HG03558 (cell line): ENCODE measurements at regions not wholly inside any gene's neighbourhood (a gene's known extent, or its start where the extent isn't known, plus 50 kb on each side); places are given as distances from the start of the nearest gene placed in this dataset.
"Not testable (repeated sequence)": the region's sequence is repeated elsewhere in the genome, so short reads cannot be mapped to it uniquely, and the experiment has no call there.

Source experiments
- ATAC-seq: cut with Tn5 transposase; IDR thresholded peaks from one replicate; pipeline ENCODE4 v1.9.1; 2021; ENCODE audit warnings: moderate number of reproducible peaks; ENCODE audit not compliant: unreplicated experiment; ENCODE audit errors: extremely low read depth

DNA sequence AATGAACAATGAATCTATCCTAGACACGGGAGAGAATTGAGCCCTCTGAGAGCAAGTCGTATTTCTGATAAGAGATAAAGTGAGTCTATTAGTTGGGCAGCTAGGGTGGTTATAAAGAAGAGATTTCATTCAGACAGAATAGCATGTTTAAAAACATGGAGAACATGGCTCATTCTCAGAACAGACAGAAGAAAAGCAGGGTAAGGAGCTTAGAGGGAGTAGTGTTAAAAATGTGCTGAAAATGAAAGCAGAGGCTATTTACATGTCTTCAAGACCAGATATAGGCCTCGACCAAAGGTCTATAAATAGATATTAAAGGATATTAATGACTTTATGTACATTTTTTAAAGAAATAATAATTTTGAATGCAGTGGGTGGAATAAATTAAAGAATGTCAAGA is 149.5 kb downstream of the SLITRK1 start:
- ATAC-seq = no peak

DNA sequence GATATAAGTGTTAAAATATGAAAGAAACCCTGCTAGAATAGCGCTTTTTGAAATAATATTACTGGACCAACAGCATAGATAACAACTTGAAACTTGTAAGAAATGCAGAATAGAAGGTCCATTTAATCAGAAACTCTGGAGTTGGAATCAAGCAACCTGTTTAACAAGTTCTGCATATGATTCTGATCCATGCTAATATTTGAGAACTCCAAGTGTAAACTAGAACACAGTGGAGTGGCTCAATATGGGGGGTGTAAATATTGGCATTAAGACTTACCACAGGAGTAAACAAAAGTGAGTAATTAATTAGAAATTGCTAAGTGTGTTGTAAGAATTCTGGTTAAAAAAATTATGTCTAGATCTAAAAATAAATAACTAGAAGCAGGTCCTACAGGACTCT is 151.2 kb downstream of the SLITRK1 start:
- ATAC-seq = no peak

DNA sequence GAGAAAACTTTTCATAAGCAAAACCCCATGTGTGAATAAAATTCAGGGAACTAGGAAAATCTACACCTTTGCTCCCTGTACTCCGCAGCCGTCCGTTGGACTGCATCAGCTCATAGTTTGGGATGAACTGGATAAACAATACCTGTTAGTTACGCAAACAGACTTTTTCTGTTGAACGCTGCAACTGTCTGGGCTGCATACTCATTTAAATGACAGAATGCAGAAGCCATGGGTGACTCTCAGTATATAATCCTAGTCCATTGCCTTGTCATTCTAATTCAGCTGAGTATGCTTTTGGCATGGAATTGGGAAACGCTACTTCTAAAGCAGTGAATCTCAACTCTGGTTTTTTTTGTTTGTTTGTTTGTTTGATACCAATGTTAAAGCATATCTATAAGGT is 151.6 kb downstream of the SLITRK1 start:
- no peak for ATAC-seq

DNA sequence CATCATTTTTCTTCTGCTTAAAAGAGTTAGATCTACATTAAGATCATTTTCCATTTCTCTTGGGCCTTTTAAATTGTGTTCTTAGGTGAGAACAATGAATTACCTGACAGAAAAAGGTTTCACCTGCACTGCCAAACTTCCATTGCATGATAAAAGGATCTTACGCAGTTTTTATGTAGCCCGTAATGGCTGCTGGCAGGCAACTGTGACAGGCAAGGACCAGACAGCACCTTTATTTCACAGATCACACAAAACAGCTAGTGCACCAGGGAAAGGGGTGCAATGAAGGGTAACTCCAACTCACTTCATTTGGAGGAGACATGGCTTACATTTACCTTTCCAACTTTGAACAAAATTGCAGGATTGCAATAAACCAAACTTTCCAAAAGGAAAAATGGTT is 159.8 kb downstream of the SLITRK1 start:
- ATAC-seq = no peak

DNA sequence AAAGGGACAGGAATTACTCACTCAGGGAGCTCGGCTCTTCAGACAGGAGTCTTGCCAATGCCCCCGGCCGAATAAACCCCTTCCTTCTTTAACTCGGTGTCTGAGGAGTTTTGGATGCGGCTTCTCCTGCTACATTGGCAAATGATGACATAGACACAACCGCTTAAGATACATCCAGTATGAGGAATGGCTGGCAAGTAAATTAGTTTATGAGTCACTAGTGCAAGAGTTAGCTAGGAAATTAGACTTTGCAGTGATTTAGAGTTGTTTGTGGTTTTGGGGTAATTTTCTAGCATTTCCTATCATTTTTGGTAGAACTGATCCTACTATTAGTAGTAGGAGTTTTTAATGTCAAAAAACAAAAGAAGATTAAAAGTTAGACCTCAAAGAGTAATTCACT is 166.2 kb downstream of the SLITRK1 start:
- no peak for ATAC-seq

DNA sequence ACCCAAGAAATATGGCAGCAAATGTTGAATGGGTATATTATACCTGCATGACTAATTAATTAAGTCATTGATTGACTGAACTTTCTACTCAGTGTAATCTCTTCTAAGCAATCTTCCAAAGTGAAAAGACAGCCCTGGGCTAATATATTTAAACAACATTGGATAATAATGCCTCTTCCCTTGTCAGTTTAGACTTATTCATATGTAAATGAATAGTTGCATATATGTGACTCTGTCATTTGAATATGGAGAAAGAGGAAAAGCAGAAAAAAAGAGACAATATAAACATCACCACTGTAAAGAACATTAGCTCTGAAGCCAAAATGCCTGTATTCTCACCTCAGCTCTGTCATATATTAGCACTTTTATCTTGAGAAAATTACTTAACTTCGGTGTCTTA is 168.0 kb downstream of the SLITRK1 start:
- ATAC-seq = no peak

DNA sequence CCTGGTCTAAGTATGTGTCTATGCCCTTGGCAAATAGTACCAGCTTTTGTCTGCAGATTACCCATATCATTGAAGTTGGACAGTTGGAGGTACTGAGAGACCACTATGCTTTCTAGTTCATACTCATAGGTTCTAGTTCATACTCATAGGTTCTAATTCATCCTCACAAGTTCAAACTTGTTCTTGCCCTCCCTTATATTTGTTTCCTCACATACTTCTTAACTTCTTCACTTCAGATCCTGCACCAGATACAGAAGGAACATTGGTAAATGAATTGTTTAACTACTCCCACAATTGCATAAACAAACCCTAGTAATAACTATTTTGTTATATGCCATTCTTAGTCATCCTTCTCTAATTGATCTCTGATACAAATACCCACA is 172.2 kb downstream of the SLITRK1 start:
- no peak for ATAC-seq

DNA sequence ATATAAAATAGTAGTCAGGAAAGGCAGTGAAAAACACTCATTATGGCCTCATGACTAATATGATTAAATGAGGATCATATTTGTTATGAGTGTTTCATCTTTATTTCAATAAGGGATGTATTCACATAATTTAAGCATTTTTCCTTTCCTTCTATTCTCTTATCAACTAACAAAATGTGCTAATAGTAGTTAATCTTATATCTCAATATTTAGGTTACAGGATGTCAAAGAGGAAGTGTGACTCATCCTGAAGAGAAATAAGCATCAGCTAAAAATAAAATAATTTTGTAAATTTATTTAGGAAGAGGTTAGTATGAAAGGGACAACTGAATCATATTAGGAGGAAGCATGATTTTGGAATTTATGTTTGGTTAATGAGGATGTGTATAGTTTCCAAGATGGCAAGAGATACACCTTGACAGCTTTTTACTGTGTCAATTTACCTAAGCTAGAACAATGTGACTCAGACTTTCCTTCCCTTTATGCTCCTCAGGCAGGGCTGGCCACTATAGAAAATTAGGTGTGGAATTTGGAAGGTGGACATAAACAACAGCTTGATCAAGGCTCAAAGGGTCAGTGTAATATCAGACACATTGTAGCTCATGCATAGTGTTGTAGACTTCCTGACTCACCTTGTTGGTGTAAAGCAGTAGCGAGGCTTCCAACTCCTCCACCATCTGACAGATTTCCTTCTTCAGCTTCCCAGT is 172.7 kb downstream of the SLITRK1 start:
- ATAC-seq = no peak

DNA sequence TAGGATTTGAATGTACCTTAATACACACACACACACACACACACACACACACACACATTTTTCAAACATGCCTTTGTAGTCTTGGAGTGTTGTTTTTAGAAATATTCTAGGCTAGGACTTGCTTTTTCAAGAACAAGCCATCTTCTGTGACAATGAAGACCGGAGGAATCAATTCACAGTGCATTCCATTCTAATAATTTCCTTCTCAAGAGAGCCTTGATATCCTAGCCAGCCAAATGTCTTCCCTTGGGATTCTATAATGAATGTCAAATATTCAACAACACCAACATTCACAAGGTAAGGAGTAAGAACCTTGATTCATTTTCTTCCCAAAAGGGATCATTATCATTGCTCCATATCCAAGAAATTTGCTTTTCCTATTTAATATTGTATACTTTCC is 180.3 kb downstream of the SLITRK1 start:
- ATAC-seq = no peak

DNA sequence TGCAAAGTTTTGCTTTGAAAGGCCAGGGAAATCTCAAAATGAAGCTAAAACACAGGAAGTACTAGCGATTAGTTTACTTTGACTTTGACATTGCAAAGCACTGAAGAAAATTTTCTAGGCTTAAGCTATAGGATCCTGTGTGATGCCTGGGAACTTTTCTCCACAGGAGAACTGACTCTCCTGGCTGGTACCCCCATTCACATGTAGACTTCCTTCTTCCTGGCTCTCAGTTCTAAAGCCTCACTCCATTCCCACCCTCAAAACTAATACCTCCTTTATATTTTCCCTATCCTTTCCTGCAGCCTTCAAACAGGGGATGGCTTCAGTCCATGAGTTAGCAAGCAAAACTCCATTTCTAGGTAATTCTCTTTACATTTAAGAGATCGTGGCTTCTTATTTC is 189.5 kb downstream of the SLITRK1 start:
- no peak for ATAC-seq

DNA sequence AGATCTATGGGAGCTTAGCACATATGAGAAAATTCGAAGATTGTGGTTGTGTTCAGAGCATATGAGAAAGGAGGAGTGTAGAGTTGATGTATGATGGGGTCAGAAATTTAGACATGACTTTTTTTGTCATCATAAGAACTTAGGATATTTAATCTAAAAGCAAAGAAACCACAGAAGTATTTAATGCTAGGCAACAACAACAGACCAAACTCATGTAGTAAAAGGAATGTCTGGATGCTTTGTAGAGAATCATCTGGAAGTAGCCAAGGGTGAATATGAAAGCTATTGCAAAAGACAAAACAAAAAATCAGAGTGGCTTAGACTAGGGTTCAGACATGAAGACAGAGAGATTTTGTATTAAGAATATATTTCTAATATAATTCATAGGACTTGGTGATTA is 190.3 kb downstream of the SLITRK1 start:
- ATAC-seq = no peak

DNA sequence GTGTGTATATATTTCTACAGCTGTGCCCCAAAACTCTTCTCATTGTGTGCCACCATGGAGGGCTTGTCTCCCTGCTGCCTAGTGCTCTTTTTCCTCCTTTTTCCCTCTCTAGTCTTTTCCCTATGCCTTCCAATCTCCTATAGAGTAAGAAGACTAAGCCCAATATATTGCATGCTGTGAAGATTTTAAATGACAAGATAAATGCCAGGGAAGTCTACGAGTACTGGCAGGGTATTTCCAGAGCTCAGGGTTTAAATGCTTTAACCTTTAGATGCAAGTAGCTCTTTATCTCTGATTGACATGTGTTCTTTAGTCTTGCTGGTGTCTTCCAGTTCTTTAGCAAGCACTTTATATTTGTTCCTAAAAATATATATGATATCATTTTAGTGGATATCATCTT is 200.7 kb downstream of the SLITRK1 start:
- no peak for ATAC-seq

DNA sequence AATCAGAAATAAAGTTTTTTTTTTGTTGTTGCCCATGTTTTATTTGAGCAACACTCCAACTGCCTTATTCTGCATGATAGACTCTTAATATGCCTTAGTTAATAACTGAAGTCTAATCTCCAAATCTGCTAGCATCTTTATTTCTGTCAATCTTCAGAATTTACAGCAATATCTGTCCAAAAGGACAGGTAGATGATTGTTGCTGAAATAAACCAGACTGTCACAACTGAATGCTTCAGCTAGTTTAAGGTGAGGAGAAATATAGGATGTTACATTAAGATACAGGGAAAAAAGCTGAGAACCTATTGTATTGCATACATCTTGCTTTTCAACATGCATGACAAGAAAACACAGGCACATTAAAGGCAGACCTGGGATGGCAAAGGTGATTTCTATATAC is 204.3 kb downstream of the SLITRK1 start:
- no peak for ATAC-seq

DNA sequence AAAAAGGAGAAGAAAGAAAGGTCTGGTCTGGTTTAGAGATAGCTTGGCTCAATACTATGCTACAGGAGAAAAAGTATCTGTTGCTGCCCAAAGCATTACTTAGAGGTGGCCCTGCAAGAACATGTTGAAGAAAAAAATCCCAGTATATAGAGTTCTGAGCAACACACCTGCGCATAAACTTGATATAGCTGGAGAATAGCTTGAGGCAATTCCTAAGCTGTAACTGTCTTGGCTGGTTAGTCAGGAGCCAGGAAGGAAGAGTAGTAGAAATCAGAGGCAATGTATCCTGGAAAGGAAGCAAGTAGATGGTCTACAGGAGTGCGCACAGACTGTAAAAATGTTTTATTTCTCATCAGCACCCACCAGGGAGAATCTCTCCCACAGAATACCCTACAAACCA is 209.7 kb downstream of the SLITRK1 start:
- no peak for ATAC-seq

DNA sequence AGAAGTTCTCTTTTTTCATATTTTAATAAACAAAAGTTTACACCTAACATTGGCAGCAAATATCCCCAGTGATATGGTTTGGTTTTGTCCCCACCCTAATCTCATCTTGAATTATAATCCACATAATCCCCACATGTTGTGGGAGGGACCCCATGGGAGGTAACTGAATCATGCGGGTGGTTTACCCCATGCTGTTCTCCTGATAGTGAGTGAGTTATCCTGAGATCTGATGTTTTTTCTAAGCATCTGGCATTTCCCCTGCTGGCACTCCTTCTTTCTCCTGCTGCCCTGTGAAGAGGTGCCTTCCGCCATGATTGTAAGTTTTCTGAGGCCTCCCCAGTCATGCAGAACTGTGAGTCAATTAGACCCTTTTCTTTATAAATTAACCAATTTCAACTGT is 214.7 kb downstream of the SLITRK1 start:
- ATAC-seq = no peak

DNA sequence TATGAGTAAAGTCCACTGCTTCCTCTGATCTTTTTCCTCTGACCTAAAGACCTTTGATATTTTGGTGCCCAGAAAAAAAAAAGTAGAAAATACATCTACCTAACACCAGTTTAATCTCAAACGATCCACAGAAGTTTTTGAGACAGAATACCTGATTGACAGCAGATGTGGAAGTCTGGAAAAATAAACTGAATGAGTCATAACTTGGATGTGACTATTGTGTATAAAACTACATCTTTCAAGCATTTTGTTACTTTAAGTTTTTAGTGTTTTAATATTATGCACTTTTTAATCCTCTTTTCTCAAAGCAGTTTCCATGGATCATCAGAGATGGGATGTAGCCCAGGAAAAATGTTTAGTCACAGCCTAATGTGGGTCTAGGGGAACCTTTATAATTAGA is 216.1 kb downstream of the SLITRK1 start:
- ATAC-seq = no peak

DNA sequence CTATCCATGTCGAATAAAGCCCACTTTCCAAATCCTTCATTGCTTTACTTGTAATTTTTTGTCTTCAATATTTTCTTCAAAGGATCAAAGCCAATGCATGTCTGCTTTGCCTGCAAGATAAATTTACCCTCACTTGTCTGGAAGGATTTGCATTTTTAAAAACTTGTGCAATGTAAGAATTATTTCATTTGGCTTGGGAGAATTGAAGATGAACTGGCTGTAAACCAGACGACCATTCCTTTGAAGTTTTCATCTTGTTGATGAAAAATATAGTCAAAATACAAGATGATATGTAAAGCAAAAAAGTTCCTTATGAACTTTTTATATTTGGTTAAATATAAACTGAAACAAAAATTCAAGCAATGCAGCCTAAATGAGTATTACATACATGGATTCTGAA is 225.0 kb downstream of the SLITRK1 start:
- ATAC-seq = no peak

DNA sequence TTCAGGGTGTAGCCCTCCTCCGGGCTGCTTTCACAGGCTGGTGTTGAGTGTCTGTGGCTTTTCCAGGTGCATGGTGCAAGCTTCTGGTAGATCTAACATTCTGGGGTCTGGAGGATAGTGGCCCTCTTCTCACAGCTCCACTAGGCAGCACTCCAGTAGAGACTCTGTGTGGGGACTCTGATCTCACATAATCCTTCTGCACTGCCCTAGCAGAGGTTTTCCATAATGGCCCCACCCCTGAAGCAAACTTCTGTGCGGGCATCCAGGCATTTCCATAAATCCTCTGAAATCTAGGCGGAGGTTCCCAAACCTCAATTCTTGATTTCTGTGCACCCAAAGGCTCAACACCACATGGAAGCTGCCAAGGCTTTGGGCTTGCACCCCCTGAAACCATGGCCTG is 239.7 kb downstream of the SLITRK1 start:
- ATAC-seq = not testable (repeated sequence)

DNA sequence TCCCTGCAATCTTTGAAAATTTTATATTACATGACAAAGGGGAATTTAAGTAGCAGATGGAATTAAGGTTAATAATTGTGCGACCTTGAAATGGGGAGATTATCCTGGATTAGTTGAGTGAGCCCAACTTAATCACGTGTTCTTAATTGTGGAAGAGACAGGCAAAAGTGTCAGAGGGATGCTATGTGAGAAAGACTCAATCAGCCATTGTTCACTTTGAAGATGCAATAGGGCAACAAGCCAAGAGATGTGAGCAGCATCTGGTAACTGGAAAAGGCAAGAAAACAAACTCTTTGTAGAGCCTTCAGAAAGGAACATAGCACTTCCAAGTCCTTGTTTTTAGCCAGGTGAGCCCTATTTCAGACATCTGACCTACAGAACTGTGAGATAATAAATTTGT is 247.7 kb downstream of the SLITRK1 start:
- ATAC-seq = no peak

DNA sequence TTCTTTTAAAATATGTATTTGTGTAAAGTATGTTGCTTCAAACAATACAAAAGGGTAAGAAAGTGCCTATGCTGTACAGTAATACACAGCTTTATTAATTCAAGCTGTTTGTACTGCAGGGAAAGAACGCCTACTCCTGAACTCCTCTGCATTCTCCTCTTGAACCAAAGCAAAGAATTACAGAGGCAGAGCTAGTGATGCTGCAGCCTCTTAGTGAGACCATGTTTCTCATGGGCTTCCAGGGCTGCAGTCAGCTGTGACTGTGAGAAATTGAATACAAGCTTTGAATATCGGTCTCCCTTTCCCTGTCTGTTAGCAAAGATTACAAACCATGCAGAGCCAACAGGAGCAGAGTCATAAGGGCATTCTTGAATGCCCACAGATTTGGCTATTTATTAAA is 248.5 kb downstream of the SLITRK1 start:
- ATAC-seq = no peak

DNA sequence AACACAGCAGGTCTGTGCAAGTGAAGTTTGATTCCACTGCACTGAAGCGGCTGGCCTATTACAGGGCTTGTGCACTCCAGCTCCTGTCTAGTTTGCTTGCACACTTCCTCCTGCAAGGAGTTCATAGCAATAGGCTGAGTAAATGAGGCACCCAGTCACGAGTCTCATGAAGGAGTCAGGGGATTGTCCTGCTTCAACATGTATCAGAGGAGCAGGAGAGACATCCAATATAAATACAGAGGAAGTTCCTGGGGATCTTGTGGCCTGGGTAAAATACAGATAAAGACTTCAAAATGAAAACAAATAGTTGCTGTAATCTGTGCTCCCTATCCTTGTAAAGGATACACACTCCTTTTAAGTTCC is 259.9 kb downstream of the SLITRK1 start:
- no peak for ATAC-seq

DNA sequence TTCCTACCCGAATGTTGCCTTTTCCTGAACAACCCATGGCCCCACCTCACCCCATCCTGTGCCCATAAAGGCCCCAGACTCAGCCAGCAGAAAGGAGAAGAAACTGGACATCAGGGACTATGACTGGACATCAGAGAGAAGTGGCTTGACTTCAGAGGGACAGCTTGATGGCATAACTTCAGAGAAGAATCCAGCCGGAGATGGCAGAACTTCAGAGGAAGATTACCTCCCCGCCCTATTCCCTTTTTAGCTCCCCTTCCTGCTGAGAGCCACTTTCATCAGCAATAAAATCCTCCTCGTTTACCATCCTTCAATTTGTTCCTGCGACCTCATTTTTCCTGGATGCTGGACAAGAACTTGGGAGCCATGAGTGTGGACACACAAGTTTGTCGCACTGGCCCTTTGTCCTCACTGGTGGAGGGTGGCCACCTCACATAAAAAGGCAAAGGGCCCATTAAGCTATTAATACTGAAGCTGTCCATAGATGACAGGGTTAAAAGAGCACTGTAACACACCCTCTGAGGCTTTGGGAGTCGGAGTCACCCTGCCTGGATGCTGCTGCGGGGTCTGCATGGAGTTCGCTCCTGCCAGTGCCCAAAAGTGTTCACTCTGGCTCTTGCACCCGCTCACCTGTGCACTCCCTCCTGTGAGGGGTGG is 260.4 kb downstream of the SLITRK1 start:
- ATAC-seq = no peak
